HG03442 (cell line): ENCODE measurements at regions not wholly inside any gene's neighbourhood (a gene's known extent, or its start where the extent isn't known, plus 50 kb on each side); places are given as distances from the start of the nearest gene placed in this dataset.
"Not testable (repeated sequence)": the region's sequence is repeated elsewhere in the genome, so short reads cannot be mapped to it uniquely, and the experiment has no call there.

ENCODE experiments used
- ATAC-seq: cut with Tn5 transposase; IDR thresholded peaks from one replicate; pipeline ENCODE4 v1.9.1; 2021; ENCODE audit warnings: mild to moderate bottlenecking, moderate library complexity; ENCODE audit not compliant: unreplicated experiment

GRCh38 chr18:14357553-14358297, 185.7 kb downstream of the POTEC start:
- ATAC-seq = not testable (repeated sequence)

GRCh38 chr18:14342170-14342569, 201.2 kb downstream of the POTEC start:
- not testable (repeated sequence) for ATAC-seq

- not testable (repeated sequence) for ATAC-seq
Observed at GRCh38 chr18:14336017-14336416, 203.8 kb upstream of the ZNF519 start.

DNA sequence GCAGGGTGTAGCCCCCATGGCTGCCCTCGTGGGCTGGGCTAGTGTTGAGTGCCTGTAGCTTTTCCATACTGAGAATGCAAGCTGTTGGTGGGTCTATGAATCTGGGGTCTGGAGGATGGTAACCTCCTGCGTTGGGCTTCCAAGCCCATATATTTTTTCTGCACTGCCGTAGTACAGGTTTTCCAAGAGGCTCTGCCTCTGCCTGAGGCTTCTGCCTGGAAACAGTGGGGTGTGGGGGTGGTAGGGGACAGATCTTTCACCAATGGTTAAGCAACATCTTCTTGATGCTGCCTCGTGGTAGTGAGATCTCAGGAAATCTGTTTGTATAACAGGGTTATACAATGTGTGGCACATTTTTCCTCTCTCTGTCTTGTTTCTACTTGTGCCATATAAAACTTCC, 189.0 kb upstream of the ZNF519 start:
- not testable (repeated sequence) for ATAC-seq

DNA sequence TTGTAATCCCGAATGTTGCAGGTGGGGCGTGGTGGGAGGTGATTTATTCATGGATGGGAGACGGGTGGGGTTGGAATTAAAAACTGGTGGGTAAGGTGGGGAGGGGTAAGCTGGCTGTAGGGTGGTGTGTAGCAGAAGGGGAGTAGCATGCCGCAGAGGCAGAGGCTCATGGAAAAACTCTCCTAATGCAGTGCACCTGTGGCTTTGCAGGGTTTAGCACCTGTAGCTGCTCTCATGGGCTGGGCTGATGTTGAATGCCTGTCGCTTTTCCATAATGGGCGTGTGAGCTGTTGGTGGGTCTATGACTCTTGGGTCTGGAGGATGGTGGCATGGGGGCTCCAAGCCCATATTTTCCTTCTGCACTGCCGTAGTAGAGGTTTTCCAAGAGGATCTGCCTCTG, 169.0 kb upstream of the ZNF519 start:
- not testable (repeated sequence) for ATAC-seq

GRCh38 chr18:14295081-14295480, 162.8 kb upstream of the ZNF519 start:
- ATAC-seq = not testable (repeated sequence)

GRCh38 chr18:14285053-14285452, 152.8 kb upstream of the ZNF519 start:
- ATAC-seq = no peak

DNA sequence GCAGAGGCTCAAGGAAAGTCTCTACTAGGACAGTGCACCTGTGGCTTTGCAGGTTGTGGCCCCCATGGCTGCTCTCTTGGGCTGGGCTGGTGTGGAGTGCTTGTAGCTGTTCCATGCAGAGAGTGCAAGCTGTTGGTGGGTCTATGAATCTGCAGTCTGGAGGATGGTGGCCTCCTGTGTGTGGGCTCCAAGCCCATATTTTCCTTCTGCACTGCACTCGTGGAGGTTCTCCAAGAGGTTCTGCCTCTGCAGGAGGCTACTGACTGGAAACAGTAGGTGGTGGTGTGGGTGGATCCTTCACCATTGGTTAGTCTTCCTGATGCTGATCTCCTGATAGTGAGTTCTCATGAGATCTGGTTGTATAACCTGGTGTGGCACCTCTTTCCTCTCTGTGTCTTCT, 143.2 kb upstream of the ZNF519 start:
- not testable (repeated sequence) for ATAC-seq

DNA sequence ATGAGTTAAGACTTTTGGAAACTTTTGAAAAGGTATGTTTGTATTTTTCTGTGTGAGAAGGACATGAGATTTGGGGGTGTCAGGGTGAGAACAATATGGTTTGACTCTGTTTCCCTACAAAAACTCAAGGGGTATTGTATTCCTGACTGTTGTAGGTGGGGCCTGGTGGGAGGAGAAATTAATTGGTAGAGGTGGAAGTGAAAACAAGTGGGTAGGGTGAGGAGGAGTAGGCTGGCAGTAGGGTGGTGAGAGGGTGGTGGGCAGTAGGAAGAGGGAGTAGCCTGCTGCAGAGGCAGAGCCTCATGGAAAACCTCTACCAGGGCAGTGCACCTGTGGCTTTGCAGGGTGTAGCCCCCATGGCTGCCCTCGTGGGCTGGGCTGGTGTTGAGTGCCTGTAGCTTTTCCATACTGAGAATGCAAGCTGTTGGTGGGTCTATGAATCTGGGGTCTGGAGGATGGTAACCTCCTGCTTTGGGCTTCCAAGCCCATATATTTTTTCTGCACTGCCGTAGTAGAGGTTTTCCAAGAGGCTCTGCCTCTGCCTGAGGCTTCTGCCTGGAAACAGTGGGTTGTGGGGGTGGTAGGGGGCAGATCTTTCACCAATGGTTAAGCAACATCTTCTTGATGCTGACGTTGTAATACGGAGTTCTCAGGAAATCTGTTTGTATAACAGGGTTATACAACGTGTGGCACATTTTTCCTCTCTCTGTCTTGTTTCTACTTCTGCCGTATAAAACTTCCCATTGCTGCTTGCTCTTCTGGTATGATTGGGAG, 133.6 kb upstream of the ZNF519 start:
- not testable (repeated sequence) for ATAC-seq

DNA sequence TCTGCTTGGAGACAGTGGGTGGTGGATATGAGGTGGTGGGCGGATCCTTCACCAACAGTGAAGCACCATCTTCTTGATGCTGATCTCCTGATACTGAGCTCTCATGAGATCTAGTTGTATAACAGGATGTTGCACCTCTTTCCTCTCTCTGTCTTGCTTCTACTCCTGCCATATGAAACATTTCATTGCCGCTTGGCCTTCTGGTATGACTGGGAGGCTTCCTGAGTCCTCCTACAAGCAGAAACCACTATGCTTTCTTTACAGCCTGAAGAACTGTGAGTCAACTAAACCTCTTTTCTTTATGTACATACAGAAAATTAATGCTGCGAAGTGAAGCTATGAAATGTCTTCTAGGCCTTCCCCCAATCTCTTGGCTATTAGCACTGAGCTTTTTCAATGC, 130.6 kb upstream of the ZNF519 start:
- ATAC-seq = not testable (repeated sequence)

DNA sequence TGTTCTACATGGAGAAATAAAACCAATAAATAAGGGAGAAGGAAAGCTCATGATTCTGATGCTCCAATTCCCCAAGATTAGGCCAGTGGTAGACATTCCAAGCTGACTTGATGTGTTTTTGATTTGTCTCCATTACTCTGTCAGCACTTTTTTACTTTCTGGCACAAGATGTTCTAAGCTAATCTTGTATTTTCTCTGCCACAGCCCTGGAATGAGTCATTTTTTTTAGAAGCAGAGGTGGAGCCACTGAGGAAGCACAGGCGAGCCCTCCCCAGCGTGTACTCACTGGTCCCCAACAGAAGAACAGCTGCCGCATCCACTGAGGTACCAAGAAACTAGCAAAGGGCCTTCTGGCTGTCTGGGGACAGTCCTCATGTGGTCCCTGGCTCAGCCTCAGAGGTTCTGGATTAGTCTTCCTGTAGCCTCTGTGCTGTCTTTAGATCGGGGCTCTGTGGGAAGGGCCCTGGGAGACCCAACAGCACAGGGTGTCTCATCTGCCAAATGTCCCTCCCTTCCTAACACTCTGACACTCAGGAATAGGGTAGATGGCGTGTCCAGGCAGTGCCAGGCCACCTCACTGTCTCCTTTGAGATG, 117.9 kb upstream of the ZNF519 start:
- not testable (repeated sequence) for ATAC-seq

DNA sequence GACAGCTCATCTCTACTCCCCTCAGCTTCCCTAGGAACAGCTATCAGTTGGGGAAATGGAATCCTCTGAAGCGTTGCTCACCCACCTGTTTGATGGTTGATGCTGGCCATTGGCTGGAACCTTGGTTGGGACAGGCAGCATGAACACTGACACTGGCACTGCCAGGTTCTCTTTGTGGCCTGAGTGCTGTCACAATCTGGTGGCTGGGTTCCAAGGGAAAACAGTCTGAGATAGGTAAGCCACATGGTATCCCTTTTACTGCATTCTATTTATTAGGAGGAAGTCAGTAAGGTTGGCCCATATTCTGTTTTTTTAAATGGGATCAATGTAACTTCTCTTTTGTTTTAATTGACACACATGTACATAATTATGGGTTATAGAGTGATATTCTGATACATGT, 107.0 kb upstream of the ZNF519 start:
- not testable (repeated sequence) for ATAC-seq

GRCh38 chr18:14236356-14237048, 104.3 kb upstream of the ZNF519 start:
- not testable (repeated sequence) for ATAC-seq

DNA sequence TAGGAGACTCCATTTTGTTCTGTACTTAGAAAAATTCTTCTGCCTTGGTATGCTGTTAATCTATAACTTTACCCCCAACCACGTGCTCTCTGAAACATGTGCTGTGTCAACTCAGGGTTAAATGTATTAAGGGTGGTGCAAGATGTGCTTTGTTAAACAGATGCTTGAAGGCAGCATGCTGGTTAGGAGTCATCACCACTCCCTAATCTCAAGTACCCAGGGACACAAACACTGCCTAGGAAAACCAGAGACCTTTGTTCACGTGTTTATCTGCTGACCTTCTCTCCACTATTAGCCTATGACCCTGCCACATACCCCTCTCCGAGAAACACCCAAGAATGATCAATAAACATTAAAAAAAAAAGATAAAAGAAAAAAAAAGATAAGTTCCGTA, 93.0 kb upstream of the ZNF519 start:
- ATAC-seq = not testable (repeated sequence)

- not testable (repeated sequence) for ATAC-seq
Observed at GRCh38 chr18:14224551-14225285, 92.5 kb upstream of the ZNF519 start.

DNA sequence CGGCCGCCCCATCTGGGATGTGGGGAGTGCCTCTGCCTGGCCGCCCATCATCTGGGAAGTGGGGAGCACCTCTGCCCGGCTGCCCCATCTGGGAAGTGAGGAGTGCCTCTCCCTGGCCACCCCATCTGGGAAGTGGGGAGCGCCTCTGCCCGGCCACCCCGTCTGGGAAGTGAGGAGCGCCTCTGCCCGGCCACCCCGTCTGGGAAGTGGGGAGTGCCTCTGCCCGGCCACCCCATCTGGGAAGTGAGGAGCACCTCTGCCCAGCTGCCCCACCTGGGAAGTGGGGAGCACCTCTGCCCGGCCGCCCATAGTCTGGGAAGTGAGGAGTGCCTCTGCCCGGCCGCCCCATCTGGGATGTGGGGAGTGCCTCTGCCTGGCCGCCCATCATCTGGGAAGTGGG, 91.7 kb upstream of the ZNF519 start:
- ATAC-seq = not testable (repeated sequence)

DNA sequence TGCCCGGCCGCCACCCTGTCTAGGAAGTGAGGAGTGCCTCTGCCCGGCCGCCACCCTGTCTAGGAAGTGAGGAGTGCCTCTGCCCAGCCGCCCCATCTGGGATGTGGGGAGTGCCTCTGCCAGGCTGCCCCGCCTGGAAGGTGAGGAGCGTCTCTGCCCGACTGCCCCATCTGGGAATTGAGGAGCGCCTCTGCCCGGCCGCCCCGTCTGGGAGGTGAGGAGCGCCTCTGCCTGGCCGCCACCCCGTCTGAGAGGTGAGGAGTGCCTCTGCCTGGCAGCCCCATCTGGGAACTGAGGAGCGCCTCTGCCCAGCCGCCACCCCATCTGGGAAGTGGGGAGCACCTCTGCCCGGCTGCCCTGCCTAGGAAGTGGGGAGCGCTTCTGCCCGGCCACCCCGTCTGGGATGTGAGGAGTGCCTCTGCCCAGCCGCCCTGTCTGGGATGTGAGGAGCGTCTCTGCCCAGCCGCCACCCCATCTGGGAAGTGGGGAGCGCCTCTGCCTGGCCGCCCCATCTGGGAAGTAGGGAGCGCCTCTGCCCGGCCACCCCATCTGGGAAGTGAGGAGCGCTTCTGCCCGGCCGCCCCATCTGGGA, 91.1 kb upstream of the ZNF519 start:
- ATAC-seq = not testable (repeated sequence)

- ATAC-seq = not testable (repeated sequence)
Observed at GRCh38 chr18:14222354-14223221, 90.4 kb upstream of the ZNF519 start.

DNA sequence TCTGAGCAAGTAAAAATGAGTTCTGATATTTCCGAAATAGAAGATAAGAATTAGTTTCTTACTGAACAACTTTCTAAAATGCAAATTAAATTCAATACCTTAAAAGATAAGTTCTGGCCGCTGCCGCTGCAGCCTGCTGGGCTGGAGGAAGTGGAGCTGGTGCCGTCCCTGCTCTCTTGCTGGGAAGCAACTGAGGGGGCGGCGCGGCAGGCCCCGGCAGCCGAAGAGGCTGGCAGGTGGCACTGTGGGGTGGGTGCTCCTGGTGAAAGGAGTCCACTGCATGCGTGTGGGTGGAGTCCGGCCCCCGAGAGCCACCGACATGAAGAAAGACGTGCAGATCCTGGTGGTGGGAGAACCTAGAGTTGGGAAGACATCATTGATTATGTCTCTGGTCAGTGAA, 89.5 kb upstream of the ZNF519 start:
- ATAC-seq = no peak
